ENCODE measurements at regions not wholly inside any gene's neighbourhood (a gene's known extent, or its start where the extent isn't known, plus 50 kb on each side); places are given as distances from the start of the nearest gene placed in this dataset.
A peak's percentile ranks its signal among the peaks of the same experiment; 100 is the strongest.

DNA sequence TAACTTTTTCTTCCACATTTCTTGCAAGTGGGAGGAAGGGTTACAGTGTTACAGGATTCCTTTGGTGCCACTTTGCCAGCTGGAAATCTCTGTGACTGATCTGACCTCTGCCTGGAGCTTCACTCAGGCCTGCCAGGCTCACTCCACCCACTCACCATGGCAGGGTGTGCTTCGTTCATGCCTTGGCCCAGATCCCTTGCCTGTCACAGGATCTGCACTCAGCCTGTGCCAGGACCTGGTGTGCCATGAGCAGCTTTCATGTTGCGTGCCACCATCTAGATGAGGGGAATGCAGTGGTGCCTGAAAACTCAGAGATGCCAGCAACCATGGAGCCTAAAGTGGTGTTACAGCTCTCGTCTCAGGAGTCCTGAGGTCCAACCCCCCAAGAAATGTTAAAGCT, 2596.4 kb downstream of the PCDH7 start:
- no peak for DNase-seq (ENCODE audit: low spot score)

- no peak for DNase-seq (ENCODE audit: low spot score)
These were observed 2603.2 kb downstream of the PCDH7 start for GRCh38 chr4:33323393-33323792.

GRCh38 chr4:33334416-33334815, 2614.2 kb downstream of the PCDH7 start:
- DNase-seq (ENCODE audit: low spot score) = no peak

DNA sequence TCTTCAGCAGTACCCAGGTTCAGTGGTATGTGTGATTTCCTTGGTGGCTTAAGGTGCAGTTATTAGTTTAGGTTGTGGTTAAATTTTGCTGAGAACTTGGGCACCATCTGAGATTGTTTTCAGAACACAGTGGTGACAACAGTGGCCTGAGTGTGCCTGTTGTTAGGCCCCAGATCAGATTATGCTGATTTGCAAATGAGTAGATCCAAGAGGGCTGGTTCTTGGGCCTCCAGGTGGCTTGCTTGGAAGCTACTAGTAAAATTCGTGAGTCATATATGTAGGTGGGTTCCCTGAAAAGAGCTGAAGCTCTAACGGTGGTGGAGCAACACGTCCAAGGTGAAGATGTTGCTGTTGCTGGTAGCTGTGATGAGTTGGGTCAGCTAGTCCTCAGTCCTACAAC, 2619.6 kb downstream of the PCDH7 start:
- DNase-seq (ENCODE audit: low spot score) = no peak

DNA sequence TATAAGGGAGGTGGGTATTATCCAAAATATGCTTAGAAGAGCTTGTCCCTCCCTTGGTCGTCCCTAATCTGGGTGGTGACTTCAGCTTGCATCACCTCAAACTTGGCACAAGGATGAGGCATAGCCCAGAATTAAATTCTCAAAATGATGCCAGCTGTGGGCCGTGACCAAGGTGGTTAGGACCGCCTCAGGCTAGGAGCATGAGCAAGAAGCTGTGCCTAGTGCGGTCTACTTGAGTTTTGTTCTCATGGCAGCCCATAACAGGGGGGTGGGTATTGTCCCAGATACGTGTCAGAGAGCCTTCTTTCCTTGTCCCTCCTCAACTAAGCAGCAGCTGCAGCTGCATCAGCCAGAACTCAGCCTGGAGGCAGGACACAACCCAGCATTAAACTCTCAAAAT, 2620.0 kb downstream of the PCDH7 start:
- DNase-seq (ENCODE audit: low spot score) = no peak

DNA sequence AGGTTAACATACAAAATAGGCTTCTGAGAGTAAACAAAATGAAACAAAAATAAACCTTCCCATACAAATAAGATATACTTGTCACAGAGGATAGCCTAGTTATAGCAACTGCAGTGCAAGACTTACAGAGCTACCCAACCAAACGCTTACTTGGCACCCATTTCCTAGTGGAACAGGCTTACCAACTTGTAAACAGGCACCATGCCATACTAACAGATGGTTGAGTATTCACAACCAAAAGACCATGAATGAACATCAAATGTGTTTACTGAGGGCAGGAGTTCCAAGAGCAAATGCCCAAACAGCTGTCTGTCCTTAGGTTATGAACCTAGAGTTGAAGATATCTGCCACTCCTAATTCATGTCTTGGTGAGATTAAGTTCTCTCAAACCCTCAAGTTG, 2629.2 kb downstream of the PCDH7 start:
- no peak for DNase-seq (ENCODE audit: low spot score)

- no peak for DNase-seq (ENCODE audit: low spot score)
These were observed 2637.0 kb downstream of the PCDH7 start for GRCh38 chr4:33357121-33357520.

DNA sequence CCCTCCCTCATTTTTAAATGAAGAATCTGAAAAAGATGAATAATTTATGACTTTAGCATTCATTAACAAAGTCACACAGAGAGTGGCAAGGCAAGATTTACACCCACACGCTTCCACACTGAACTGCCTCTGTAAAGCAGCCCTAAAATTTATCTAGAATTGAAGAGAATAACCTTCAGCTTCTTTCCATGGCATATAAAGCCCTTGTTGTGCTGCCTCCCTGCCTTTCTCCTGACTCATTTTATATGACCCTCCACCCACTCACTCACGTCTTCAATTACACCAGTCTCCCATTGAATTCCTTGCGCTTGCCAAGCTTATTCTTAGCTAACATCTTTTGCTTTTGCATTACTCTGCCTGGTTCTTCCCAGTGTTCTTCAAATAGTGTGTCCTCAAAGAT, 2649.3 kb downstream of the PCDH7 start:
- DNase-seq (ENCODE audit: low spot score) = no peak

GRCh38 chr4:33381816-33382215, 2661.6 kb downstream of the PCDH7 start:
- peak; percentile 4 for DNase-seq (ENCODE audit: low spot score)

- no peak for DNase-seq (ENCODE audit: low spot score)
These were observed 2666.6 kb downstream of the PCDH7 start for GRCh38 chr4:33386764-33387163.

DNA sequence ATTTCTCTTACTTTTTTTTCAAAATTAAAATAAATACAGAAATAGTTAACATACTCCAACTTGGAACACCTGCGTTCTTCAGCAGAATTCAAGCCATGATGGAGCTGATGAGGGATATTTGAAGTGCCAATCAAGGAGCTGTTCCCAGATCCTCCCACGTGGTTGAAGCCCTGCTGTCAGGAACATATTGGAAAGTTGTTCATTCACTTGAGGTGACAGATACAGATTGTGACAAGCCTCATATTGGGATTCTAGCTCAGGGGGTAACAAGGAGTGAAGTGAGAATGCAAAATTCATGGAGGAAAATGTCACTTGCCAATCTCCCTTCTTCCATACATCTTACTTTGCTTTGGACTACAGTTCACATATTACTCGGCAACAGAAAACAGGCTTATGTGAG, 2670.8 kb downstream of the PCDH7 start:
- DNase-seq (ENCODE audit: low spot score) = no peak

DNA sequence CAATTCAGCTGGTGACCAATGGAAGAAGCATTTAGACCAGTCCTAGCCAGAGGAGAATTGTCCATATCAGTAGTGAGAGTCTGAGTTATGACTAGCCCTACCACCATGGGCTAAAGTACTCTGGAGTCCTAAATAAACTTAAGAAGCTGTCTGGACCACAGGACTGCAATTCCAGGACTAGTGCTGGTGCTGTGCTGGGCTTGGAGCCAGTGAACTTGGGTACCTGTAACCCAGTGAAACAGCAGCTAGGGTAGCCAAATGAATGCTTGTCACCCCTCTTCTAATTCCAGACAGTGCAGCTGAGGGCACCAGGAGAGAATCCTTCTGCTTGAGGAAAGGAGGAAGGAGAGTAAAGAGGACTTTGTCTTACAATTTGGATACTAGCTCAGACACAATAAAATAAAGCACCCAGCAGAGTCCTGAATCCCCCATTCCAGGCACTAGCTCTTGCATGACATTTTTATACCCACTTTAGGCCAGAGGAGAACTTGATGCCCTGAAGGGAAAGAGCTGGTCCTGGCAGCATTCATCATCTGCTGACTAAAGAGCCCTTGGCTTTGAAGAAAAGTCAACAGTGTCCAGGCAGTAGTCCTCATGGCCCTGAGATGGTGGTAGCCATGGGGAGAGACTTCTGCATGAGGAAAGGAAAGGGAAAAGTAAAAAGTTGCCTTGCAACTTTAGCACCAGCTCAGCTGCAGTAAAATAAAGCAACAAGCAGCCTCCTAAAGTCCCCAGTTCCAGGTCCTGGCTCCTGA, 2675.7 kb downstream of the PCDH7 start:
- no peak for DNase-seq (ENCODE audit: low spot score)

GRCh38 chr4:33400504-33400903, 2680.3 kb downstream of the PCDH7 start:
- DNase-seq (ENCODE audit: low spot score) = no peak

DNA sequence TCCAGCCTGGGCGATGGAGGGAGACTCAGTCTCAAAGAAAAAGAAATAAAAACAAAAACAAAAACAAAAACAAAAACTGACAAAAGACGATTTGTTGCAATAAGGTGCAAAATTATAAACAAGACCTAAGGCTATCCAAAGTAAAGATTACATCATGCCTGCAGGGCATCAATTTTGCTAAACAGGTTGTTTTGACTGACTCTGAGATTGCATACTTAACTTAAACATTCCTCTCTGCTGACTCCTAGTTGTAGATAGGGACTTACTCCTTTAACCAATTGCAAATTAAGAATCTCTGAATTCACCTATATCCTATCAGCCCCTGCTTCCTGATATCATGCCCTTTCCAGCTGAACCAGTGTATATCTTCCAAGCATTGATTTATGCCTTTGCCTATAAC, 2687.3 kb downstream of the PCDH7 start:
- no peak for DNase-seq (ENCODE audit: low spot score)

- DNase-seq (ENCODE audit: low spot score) = no peak
These were observed 2691.0 kb downstream of the PCDH7 start for GRCh38 chr4:33411182-33411581.

GRCh38 chr4:33421887-33422286, 2701.7 kb downstream of the PCDH7 start:
- no peak for DNase-seq (ENCODE audit: low spot score)

- DNase-seq (ENCODE audit: low spot score) = no peak
These were observed 2702.5 kb downstream of the PCDH7 start for GRCh38 chr4:33422656-33423055.

GRCh38 chr4:33425936-33426335, 2705.8 kb downstream of the PCDH7 start:
- DNase-seq (ENCODE audit: low spot score) = no peak

DNA sequence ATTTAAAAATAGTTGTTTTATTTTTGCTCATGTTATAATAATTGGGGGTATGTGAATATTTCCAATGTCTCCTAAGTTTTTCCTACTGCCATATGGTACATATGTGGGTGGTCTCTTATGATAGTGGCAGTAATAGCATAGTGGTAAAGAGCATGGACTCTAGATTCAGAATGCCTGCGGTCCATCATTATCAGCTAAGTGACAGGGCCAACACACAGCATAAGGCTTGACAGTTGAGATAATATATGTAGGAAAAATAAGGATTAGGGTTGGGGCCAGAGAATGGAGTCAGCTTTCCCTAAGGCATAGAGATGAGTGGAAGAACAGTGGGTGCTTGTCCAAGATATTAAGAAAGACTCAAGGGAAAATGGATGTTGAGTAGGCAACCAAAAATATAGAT, 2707.5 kb downstream of the PCDH7 start:
- no peak for DNase-seq (ENCODE audit: low spot score)

GRCh38 chr4:33429971-33430370, 2709.8 kb downstream of the PCDH7 start:
- DNase-seq (ENCODE audit: low spot score) = no peak

- no peak for DNase-seq (ENCODE audit: low spot score)
These were observed 2717.2 kb downstream of the PCDH7 start for GRCh38 chr4:33437406-33437805.

DNA sequence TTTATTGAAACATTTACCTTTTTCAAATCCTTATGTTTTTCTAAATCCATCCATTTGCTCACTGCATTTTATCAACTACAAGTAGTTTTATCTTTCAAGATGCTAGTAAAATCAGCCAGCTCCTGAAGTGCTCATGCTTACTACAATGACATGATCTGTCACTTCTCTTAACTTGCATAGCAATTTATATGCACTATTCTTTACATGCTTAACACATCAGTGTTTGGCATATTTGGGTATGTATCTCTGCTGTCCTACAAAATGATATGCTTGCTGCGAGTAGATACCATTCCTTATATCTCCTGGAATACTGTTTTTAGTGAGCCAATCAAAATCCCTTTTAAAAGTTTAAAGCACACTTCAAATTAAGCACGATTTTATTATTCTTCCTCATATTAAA, 2726.8 kb downstream of the PCDH7 start:
- DNase-seq (ENCODE audit: low spot score) = no peak

DNA sequence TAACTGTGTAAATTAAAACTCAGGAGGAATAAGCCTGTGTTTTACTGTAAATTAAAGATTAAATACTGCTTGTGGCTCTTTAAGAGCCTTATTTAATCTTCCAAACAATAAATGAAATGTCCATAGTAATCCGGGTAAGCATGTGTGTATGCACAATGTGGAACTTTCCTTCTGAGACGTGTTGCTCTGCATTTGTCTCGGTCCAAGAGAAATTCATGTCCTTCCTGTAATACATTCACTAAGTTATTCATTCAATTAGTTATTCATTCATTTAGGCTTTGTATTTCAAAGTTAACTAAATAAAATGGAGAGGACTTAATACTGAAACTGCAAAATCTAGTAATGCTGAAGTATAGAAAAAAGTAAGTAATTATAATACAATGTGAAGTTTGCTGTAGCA, 2728.8 kb downstream of the PCDH7 start:
- DNase-seq (ENCODE audit: low spot score) = no peak

GRCh38 chr4:33453436-33453835, 2733.3 kb downstream of the PCDH7 start:
- DNase-seq (ENCODE audit: low spot score) = no peak
